ENCODE measurements at regions not wholly inside any gene's neighbourhood (a gene's known extent, or its start where the extent isn't known, plus 50 kb on each side); places are given as distances from the start of the nearest gene placed in this dataset.

DNA sequence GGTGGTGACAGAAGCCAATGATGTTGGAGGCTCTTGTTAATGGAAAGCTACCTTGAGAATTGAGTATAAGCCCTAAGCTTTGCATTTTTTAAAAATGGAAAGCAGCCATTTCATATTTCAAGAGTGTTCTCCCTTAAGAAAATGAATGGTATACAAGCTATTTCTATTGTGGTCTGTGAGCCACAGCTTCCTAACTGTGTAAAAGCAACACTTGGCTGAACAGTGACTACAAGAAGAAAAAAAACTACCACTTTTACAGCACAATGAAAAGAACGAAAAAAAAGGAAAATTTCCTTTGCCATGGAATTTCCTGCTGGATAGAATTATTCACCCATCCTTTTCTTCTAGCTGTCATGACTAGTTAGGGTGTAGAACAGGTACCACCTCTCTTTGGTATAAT lies 397.1 kb upstream of the BTBD3 start:
- H3K4me2 ChIP-seq (ENCODE audit: low read length), result no peak overlapping the region
- TF ChIP-seq, protein P1, sequence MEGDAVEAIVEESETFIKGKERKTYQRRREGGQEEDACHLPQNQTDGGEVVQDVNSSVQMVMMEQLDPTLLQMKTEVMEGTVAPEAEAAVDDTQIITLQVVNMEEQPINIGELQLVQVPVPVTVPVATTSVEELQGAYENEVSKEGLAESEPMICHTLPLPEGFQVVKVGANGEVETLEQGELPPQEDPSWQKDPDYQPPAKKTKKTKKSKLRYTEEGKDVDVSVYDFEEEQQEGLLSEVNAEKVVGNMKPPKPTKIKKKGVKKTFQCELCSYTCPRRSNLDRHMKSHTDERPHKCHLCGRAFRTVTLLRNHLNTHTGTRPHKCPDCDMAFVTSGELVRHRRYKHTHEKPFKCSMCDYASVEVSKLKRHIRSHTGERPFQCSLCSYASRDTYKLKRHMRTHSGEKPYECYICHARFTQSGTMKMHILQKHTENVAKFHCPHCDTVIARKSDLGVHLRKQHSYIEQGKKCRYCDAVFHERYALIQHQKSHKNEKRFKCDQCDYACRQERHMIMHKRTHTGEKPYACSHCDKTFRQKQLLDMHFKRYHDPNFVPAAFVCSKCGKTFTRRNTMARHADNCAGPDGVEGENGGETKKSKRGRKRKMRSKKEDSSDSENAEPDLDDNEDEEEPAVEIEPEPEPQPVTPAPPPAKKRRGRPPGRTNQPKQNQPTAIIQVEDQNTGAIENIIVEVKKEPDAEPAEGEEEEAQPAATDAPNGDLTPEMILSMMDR (conservative IDR thresholded peaks at IDR 0.05; ENCODE audit: low read length), result no peak
- TF ChIP-seq EZH2phosphoT487 (IDR thresholded peaks at IDR 0.05; ENCODE audit: borderline replicate concordance, low read depth, low read length), result no peak
- no peaks in the 10 kb centered on the region for H4K20me1 ChIP-seq (ENCODE audit: insufficient read depth, low read length)
- ChIA-PET POLR2A (interaction anchor here (0.9 kb wide), 1 partner anchor 15 kb away, joined by 4 read pairs; no protein-coding TSS in a partner anchor), CTCF (ENCODE audit: unreplicated experiment) (no interaction called here)
- intact Hi-C loops (cut with micrococcal nuclease; ENCODE audit: unreplicated experiment), result no loop called here
- no peak overlapping the region for H2AFZ ChIP-seq (ENCODE audit: low read length)
- H3K36me3 ChIP-seq (ENCODE audit: insufficient read depth, low read length), result no peaks in the 10 kb centered on the region
- BruUV-seq (replicated peaks), result no TSS peak
- no peaks in the 10 kb centered on the region for H3K79me2 ChIP-seq (ENCODE audit: insufficient read depth, low read depth, low read length)
- no peak for DNase-seq (ENCODE audit: low spot score)
- H3K4me3 ChIP-seq (ENCODE audit: low read depth, low read length, poor library complexity, severe bottlenecking), result no peak overlapping the region
- no peaks in the 10 kb centered on the region for H3K4me1 ChIP-seq (ENCODE audit: insufficient read depth, low read length, poor library complexity, severe bottlenecking)
- H3K9me3 ChIP-seq (ENCODE audit: low read length), result no peaks in the 10 kb centered on the region; the same call in 1 of the 2 replicates
- no peak overlapping the region for H3K27ac ChIP-seq (ENCODE audit: low read depth, low read length, poor library complexity, severe bottlenecking)
- H3K9me2 ChIP-seq (ENCODE audit: insufficient read depth, low read length), result no peaks in the 10 kb centered on the region

DNA sequence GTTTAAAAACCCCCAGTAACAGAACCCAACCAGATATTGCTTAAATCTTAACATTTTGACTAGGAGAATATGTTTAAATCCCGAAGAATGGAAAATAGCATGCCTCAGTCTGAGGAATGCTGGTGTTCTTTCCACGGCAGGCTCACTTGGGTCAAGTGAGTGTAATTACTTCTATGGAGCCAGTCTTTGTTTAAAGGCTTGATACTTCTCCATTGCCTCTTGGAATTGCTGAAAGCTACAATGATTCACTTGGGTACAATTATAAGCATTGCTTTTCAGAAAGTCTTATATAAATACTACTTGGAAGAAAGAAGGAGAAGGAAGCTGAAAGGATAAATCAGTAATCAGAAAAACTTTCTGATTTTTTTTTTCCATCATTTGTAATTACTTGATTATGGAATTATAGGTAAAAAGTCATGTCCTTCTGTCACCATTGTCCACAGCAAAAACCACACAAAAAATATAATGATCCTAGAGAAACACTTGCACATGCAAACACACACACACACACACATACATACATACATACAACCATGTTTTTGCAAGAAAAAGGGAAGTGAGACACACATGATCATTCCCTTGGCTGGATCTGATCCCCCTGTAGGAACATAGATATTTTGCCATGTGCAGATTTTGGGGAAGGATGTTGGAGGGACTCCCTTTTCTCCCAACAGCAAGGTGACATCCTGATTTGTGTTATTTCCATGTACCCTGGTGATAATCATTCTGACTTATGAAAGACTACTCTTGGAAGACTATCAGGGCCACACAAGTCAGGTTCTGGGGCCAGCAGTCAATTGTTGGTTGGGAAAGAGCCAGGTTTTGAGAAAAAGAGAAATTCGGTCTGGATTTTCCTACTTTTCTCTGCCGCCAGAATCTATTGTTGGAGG lies 396.0 kb upstream of the BTBD3 start:
- ChIA-PET CTCF (ENCODE audit: unreplicated experiment) (no interaction called here), POLR2A (interaction anchor here (0.7 kb wide), 1 partner anchor 740 kb away, joined by 3 read pairs; no protein-coding TSS in a partner anchor)
- H3K4me3 ChIP-seq (ENCODE audit: low read depth, low read length, poor library complexity, severe bottlenecking), result no peak overlapping the region
- H3K4me1 ChIP-seq (ENCODE audit: insufficient read depth, low read length, poor library complexity, severe bottlenecking), result no peaks in the 10 kb centered on the region
- H3K9me3 ChIP-seq (ENCODE audit: low read length), result no peaks in the 10 kb centered on the region; the same call in 1 of the 2 replicates
- no peak for TF ChIP-seq EZH2phosphoT487 (IDR thresholded peaks at IDR 0.05; ENCODE audit: borderline replicate concordance, low read depth, low read length)
- TF ChIP-seq, protein P1 (conservative IDR thresholded peaks at IDR 0.05; ENCODE audit: low read length), result no peak
- H3K27ac ChIP-seq (ENCODE audit: low read depth, low read length, poor library complexity, severe bottlenecking), result no peak overlapping the region
- BruUV-seq (replicated peaks), result no TSS peak
- no peak overlapping the region for H3K4me2 ChIP-seq (ENCODE audit: low read length)
- H3K79me2 ChIP-seq (ENCODE audit: insufficient read depth, low read depth, low read length), result no peaks in the 10 kb centered on the region
- no peaks in the 10 kb centered on the region for H3K9me2 ChIP-seq (ENCODE audit: insufficient read depth, low read length)
- H3K36me3 ChIP-seq (ENCODE audit: insufficient read depth, low read length), result no peaks in the 10 kb centered on the region
- H4K20me1 ChIP-seq (ENCODE audit: insufficient read depth, low read length), result no peaks in the 10 kb centered on the region
- DNase-seq (ENCODE audit: low spot score), result no peak
- H2AFZ ChIP-seq (ENCODE audit: low read length), result no peak overlapping the region
- intact Hi-C loops (cut with micrococcal nuclease; ENCODE audit: unreplicated experiment), result no loop called here

DNA sequence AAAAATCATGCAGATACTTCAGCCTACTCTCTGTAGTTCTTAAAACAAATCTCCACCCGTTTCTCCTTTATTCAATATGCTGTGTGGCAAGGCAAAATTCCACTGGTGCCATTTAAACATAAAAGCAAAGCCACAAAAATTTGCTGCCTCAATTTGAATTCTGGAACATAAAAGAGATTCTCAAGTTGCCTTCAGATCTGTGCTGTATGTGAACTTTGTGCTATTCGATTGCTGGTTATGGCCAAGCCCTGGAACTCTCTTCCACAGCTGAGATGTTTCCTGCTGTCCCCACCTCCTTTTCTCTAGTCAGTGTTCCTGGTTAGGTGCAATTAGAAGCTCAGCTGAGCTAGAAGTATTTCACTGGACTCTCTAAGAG lies 395.3 kb upstream of the BTBD3 start:
- DNase-seq (ENCODE audit: low spot score), result no peak
- BruUV-seq (replicated peaks), result no TSS peak
- no peaks in the 10 kb centered on the region for H3K79me2 ChIP-seq (ENCODE audit: insufficient read depth, low read depth, low read length)
- ChIA-PET POLR2A (interaction anchor here (0.5 kb wide), 1 partner anchor 42 kb away, joined by 3 read pairs; no protein-coding TSS in a partner anchor), CTCF (ENCODE audit: unreplicated experiment) (no interaction called here)
- H3K27ac ChIP-seq (ENCODE audit: low read depth, low read length, poor library complexity, severe bottlenecking), result no peak overlapping the region
- H3K9me2 ChIP-seq (ENCODE audit: insufficient read depth, low read length), result no peaks in the 10 kb centered on the region
- H2AFZ ChIP-seq (ENCODE audit: low read length), result no peak overlapping the region
- intact Hi-C loops (cut with micrococcal nuclease; ENCODE audit: unreplicated experiment), result no loop called here
- no peaks in the 10 kb centered on the region; the same call in 1 of the 2 replicates for H3K9me3 ChIP-seq (ENCODE audit: low read length)
- no peak overlapping the region for H3K4me3 ChIP-seq (ENCODE audit: low read depth, low read length, poor library complexity, severe bottlenecking)
- H4K20me1 ChIP-seq (ENCODE audit: insufficient read depth, low read length), result no peaks in the 10 kb centered on the region
- TF ChIP-seq EZH2phosphoT487 (IDR thresholded peaks at IDR 0.05; ENCODE audit: borderline replicate concordance, low read depth, low read length), result no peak
- TF ChIP-seq, protein P1 (conservative IDR thresholded peaks at IDR 0.05; ENCODE audit: low read length), result no peak
- no peaks in the 10 kb centered on the region for H3K36me3 ChIP-seq (ENCODE audit: insufficient read depth, low read length)
- H3K4me1 ChIP-seq (ENCODE audit: insufficient read depth, low read length, poor library complexity, severe bottlenecking), result no peaks in the 10 kb centered on the region
- no peak overlapping the region for H3K4me2 ChIP-seq (ENCODE audit: low read length)
